Mammary epithelial cell (primary cell): ENCODE measurements at regions not wholly inside any gene's neighbourhood (a gene's known extent, or its start where the extent isn't known, plus 50 kb on each side); places are given as distances from the start of the nearest gene placed in this dataset.

Experiments
- EZH2 ChIP-seq: IDR thresholded peaks from 2 replicates; pipeline ENCODE4 v1.6.1; 2012; ENCODE audit warnings: low read length, inconsistent platforms, borderline replicate concordance
- TF ChIP-seq, protein P1 (sequence below), 2 donors: IDR thresholded peaks in 1 of 2; conservative IDR thresholded peaks in 1 of 2; 2 replicates each; pipeline ENCODE4 v1.5.1; 2011 to 2012; ENCODE audit warnings: inconsistent platforms in 2 of 2, low read length in 2 of 2, mild to moderate bottlenecking in 2 of 2, control low read depth in 1 of 2, low read depth in 1 of 2; ENCODE audit not compliant: insufficient read depth in 1 of 2; ENCODE audit errors: extremely low read depth in 1 of 2

DNA sequence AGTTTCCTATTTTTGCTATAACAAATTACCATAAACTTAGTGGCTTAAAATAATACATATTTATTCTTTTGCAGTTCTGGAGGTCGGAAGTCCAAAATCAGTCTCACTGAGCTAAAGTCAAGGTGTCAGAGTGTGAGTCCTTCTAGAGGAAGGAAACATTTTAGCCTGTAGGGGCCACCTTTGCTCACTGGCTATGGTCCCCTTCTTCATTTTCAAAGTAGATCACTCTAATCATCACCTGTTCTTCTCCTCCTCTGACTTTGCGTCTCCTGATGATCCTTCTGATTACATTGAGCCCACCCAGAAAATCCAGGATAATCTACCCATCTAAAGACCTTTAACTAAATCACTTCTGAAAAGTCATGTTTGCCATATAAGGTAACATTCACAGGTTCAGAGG lies 534.4 kb upstream of the SALL1 start:
- TF ChIP-seq, protein P1, sequence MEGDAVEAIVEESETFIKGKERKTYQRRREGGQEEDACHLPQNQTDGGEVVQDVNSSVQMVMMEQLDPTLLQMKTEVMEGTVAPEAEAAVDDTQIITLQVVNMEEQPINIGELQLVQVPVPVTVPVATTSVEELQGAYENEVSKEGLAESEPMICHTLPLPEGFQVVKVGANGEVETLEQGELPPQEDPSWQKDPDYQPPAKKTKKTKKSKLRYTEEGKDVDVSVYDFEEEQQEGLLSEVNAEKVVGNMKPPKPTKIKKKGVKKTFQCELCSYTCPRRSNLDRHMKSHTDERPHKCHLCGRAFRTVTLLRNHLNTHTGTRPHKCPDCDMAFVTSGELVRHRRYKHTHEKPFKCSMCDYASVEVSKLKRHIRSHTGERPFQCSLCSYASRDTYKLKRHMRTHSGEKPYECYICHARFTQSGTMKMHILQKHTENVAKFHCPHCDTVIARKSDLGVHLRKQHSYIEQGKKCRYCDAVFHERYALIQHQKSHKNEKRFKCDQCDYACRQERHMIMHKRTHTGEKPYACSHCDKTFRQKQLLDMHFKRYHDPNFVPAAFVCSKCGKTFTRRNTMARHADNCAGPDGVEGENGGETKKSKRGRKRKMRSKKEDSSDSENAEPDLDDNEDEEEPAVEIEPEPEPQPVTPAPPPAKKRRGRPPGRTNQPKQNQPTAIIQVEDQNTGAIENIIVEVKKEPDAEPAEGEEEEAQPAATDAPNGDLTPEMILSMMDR (conservative IDR thresholded peaks at IDR 0.05 in 1 of 2, IDR thresholded peaks at IDR 0.05 in 1 of 2; ENCODE audit: extremely low read depth in 1 of 2, insufficient read depth in 1 of 2, low read depth in 1 of 2, low read length in 2 of 2): no peak
- no peak for TF ChIP-seq EZH2
